Gastroesophageal sphincter (tissue), 4 donors: ENCODE measurements at regions not wholly inside any gene's neighbourhood (a gene's known extent, or its start where the extent isn't known, plus 50 kb on each side); places are given as distances from the start of the nearest gene placed in this dataset.
A peak's percentile ranks its signal among the peaks of the same experiment; 100 is the strongest.

ENCODE experiments used
- ATAC-seq: fragments of 150-250 bp; one replicate; pipeline ENCODE4 v1.9.1; 2016; ENCODE audit warnings: mild to moderate bottlenecking, moderate library complexity
- H3K27ac ChIP-seq, 4 donors: fragments of 200-600 bp; sonication (generic) in 3 of 4; 1 replicate in 3 of 4; 2 replicates in 1 of 4; pipeline ENCODE4 v1.5.1; 2016 to 2019
- H3K27me3 ChIP-seq: fragments of 200-600 bp; sonication (generic); one replicate; pipeline ENCODE4 v1.5.1; 2019
- H3K36me3 ChIP-seq, 2 donors: fragments of 200-600 bp; sonication (generic); one replicate each; pipeline ENCODE4 v1.5.1; 2019; ENCODE audit warnings: control low read depth in 1 of 2
- H3K4me1 ChIP-seq, 3 donors: fragments of 200-600 bp; sonication (generic); 1 replicate in 2 of 3; 2 replicates in 1 of 3; pipeline ENCODE4 v1.5.1; 2016 to 2019; ENCODE audit warnings: control low read depth in 2 of 3
- H3K4me3 ChIP-seq, 2 donors: fragments of 200-600 bp; sonication (generic); one replicate each; pipeline ENCODE4 v1.5.1; 2019; ENCODE audit warnings: mild to moderate bottlenecking in 1 of 2, moderate library complexity in 1 of 2
- H3K9me3 ChIP-seq, 3 donors: fragments of 200-600 bp; sonication (generic); one replicate each; pipeline ENCODE4 v1.5.1; 2017 to 2019; ENCODE audit warnings: control low read depth in 2 of 3
- CTCF ChIP-seq, 4 experiments: fragments of 200-600 bp in 2 of 4; fragments of 450-650 bp in 2 of 4; sonication (generic) in 1 of 4; IDR thresholded peaks; one replicate each; pipeline ENCODE4 v1.5.1; 2017 to 2019; ENCODE audit warnings: antibody characterized with exemption in 4 of 4, mild to moderate bottlenecking in 2 of 4, moderate library complexity in 2 of 4
- EP300 ChIP-seq: sonication (generic); formaldehyde crosslinking; IDR thresholded peaks from one replicate; pipeline ENCODE4 v1.6.1; 2017; ENCODE audit warnings: antibody characterized with exemption, mild to moderate bottlenecking
- POLR2A ChIP-seq, 2 donors: fragments of 450-650 bp; IDR thresholded peaks; one replicate each; pipeline ENCODE4 v1.6.1; 2017; ENCODE audit warnings: antibody characterized with exemption in 2 of 2, mild to moderate bottlenecking in 2 of 2, moderate library complexity in 1 of 2
- POLR2AphosphoS5 ChIP-seq: sonication (generic); formaldehyde crosslinking; IDR thresholded peaks from one replicate; pipeline ENCODE4 v1.6.1; 2017; ENCODE audit warnings: antibody characterized with exemption
- WGBS, 2 donors: methylation state at CpG; one replicate each; pipeline ENCODE4 v1.1.5; 2018; ENCODE audit warnings: low coverage in 1 of 2; 5-methylcytosine and 5-hydroxymethylcytosine counted together

DNA sequence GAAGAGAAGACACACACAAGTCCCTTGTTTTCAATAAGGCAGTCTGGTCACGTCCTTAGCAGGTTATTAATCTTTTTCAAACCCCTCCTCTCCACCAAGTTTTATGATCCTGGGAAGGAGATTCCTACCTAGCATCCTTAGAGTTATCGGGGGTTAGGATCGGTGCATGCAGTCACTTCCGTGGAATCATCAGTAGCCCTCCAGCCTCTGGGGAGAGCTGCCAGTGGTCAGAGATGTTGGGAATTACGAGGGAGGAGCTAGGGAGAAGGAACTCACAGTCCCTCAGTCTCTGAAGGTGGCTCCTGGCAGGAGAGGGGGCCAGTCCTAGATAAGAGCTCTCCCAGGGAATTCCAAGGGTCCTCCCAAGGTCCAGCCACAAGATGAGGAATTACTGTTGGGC is 57.7 kb upstream of the ATP5PO start:
- no peak for TF ChIP-seq POLR2A (IDR thresholded peaks at IDR 0.05)
- no peak for TF ChIP-seq CTCF (IDR thresholded peaks at IDR 0.05)
- TF ChIP-seq POLR2AphosphoS5: no peak
- no peak for TF ChIP-seq EP300
- ATAC-seq: no peak
- H3K4me1 ChIP-seq: peaks cover 0 to 36% (median 9%) of the 10 kb centered on the region in 3 donors
- H3K27ac ChIP-seq: no peak overlapping the region
- H3K36me3 ChIP-seq: no peaks in the 10 kb centered on the region
- H3K9me3 ChIP-seq: no peaks in the 10 kb centered on the region
- no peak overlapping the region for H3K4me3 ChIP-seq
- 93% methylated on average over 3 of the region's 5 CpGs; no CpG with 5 or more reads in 1 of the 2 donors for WGBS, 2 donors
- no peaks in the 10 kb centered on the region for H3K27me3 ChIP-seq

DNA sequence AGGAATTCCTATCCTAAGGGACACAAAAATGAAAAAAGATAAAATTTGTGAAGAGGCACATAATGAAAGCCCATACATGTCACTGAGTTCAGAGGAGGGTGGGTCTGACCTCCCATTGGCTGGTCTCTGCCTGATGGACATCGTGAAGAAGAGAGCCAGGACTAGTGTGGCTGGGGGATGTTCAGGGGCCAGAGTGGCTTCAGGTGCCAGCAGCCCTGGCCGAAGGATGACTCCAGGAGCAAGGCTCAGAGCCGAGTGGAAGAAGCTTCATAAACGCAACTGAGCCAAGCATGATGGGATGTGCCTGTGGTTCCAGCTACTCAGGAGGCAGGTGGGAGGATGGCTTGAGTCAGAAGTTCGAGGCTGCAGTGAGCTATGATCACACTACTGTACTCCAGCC is 56.9 kb upstream of the ATP5PO start:
- Histone ChIP-seq H3K27me3 (no peaks in the 10 kb centered on the region), H3K4me3 (no peak overlapping the region), H3K9me3 (no peaks in the 10 kb centered on the region), H3K27ac (no peak overlapping the region), H3K4me1 (peaks cover 0 to 36% (median 9%) of the 10 kb centered on the region in 3 donors), H3K36me3 (no peaks in the 10 kb centered on the region)
- 100% methylated on average over 2 of the region's 5 CpGs for WGBS, 2 donors
- no peak for TF ChIP-seq POLR2AphosphoS5
- no peak for TF ChIP-seq CTCF (IDR thresholded peaks at IDR 0.05)
- no peak for TF ChIP-seq POLR2A (IDR thresholded peaks at IDR 0.05)
- TF ChIP-seq EP300: no peak
- no peak for ATAC-seq

DNA sequence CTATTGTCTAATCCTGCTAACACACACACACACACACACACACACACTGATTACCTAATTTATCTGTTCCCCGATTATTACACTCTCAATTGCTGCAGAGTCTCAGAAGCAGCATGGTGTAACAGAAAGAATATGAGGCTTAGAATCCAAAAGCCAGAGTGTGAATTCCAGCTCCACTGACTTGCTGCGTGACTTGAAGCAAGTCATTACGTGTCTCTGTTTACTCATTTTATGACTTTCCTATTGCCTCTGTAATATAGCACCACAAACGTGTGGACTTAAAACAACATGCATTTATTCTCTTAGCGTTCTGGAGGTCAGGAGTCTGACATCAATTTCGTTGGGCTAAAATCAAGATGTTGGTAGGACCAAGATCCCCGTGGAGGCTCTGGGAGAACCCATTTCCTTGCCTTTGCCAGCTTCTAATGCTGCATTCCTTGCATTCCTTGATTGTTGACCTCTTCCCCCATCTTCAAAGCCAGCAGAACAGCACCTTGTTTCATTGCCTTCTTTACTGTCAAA is 55.9 kb upstream of the ATP5PO start:
- TF ChIP-seq CTCF (IDR thresholded peaks at IDR 0.05) (no peak), EP300 (no peak), POLR2AphosphoS5 (no peak), POLR2A (IDR thresholded peaks at IDR 0.05) (no peak)
- Histone ChIP-seq H3K4me3 (no peak overlapping the region), H3K9me3 (no peaks in the 10 kb centered on the region), H3K27ac (no peak overlapping the region), H3K27me3 (no peaks in the 10 kb centered on the region), H3K4me1 (peaks cover 0 to 27% (median 9%) of the 10 kb centered on the region in 3 donors), H3K36me3 (no peaks in the 10 kb centered on the region)
- ATAC-seq: no peak
- WGBS, 2 donors: 80 to 88% methylated on average over 7 of the region's 7 CpGs

DNA sequence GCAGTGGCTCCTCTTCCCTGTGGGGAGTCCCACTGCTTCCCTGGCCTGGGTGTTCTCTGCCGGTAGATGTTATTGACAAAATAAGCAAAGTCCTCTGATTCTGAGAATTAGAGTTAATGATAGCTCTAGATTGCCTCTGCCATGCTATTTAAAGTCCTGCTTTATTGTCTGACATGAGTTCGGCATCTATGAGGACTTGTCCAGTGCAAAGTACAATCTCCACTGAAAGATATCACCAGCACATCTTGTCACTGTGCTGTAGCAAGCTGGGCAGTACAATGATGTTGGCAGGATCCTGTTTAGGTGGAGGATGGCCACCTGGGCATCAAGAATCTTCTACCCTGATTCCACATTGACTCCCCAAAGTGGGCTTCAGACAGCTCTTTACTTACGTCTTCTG is 54.0 kb upstream of the ATP5PO start:
- no peak overlapping the region for H3K27ac ChIP-seq
- WGBS, 2 donors: 97 to 100% methylated on average over 2 to 3 of the region's 3 CpGs
- no peaks in the 10 kb centered on the region for H3K9me3 ChIP-seq
- H3K36me3 ChIP-seq: no peaks in the 10 kb centered on the region
- TF ChIP-seq CTCF (IDR thresholded peaks at IDR 0.05) (no peak), EP300 (no peak), POLR2A (IDR thresholded peaks at IDR 0.05) (no peak), POLR2AphosphoS5 (no peak)
- peaks cover 0 to 17% (median 0%) of the 10 kb centered on the region in 3 donors for H3K4me1 ChIP-seq
- no peak overlapping the region for H3K4me3 ChIP-seq
- no peaks in the 10 kb centered on the region for H3K27me3 ChIP-seq
- no peak for ATAC-seq

DNA sequence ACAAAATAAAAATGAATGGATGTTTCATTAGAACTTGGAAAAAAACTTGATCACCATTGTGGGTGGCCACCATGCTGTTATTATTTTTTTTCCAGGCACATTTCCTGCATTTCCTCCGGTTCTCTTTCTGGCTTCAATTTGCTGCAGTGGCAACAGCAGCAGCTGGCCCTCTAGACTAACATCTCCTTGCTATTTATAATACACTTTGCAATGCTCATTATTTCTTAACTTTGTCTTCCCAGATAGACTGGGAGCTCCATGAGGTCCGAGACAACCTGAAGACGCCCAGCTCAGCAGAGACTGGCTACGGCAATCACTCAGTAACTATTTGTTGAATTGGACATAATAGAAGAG is 53.4 kb upstream of the ATP5PO start:
- no peaks in the 10 kb centered on the region for H3K9me3 ChIP-seq
- no peak for TF ChIP-seq EP300
- TF ChIP-seq CTCF (IDR thresholded peaks at IDR 0.05): no peak
- no peak for TF ChIP-seq POLR2A (IDR thresholded peaks at IDR 0.05)
- no peak for TF ChIP-seq POLR2AphosphoS5
- H3K4me1 ChIP-seq: peaks cover 0 to 17% (median 0%) of the 10 kb centered on the region in 3 donors
- H3K4me3 ChIP-seq: no peak overlapping the region
- H3K27ac ChIP-seq: peak overlapping the region in 2 of 4 donors; percentile 56 to 62
- no peaks in the 10 kb centered on the region for H3K36me3 ChIP-seq
- ATAC-seq: peak; percentile 36
- 47 to 48% methylated on average over 2 to 4 of the region's 4 CpGs for WGBS, 2 donors
- H3K27me3 ChIP-seq: no peaks in the 10 kb centered on the region
